Coronary artery (tissue), 2 donors: ENCODE measurements at regions not wholly inside any gene's neighbourhood (a gene's known extent, or its start where the extent isn't known, plus 50 kb on each side); places are given as distances from the start of the nearest gene placed in this dataset.
"Not testable (repeated sequence)": the region's sequence is repeated elsewhere in the genome, so short reads cannot be mapped to it uniquely, and the experiment has no call there.

ENCODE experiments used
- DNase-seq: peaks from one replicate; pipeline ENCODE4 v3.0.0-alpha.2; 2017; ENCODE audit warnings: low spot score
- H3K27ac ChIP-seq, 2 donors: fragments of 200-600 bp; sonication (generic); one replicate each; pipeline ENCODE4 v1.5.1; 2016 to 2019
- H3K4me3 ChIP-seq: fragments of 200-600 bp; sonication (generic); 2 replicates; pipeline ENCODE4 v1.5.1; 2016; ENCODE audit warnings: mild to moderate bottlenecking, moderate library complexity
- TF ChIP-seq, protein P1 (sequence below): fragments of 200-600 bp; sonication (generic); IDR thresholded peaks from one replicate; pipeline ENCODE4 v1.5.1; 2019; ENCODE audit warnings: antibody characterized with exemption

DNA sequence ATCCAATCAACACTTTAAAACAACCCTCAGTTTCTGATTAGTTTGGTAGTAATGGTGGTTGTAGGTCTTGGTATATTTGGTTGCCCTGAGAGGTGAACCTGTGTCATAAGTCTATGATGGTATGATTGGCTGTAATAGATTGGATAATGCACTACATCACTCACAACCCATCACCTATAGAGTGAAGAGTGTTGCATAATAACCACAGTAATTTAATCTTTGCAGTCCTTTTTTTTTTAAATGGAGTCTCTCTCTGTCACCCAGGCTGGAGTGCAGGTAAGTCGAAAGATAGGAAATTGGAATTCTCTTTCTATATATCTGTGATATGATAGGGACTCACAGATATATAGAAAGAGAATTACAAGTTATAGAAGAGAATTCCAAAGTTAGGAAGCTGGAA, 133.4 kb upstream of the PGR start:
- DNase-seq: no peak

DNA sequence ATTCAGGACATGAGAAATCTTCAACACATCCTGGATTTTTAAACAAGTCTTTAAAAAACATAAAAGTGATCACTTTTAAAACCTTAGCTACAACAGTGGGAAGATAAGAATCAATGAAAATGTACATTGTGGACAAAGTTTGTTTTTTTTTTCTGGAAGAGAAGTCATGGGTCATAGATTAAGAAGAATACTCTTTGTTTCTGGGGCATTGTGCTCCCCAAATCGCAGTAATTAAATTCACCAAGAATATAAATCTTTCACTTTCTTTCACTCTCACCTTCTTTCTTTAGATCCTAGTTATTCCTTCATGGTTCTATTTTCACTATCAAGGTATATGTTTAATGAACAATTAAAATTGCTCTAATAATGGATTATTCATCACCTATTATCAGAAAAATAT, 132.6 kb upstream of the PGR start:
- Histone ChIP-seq H3K4me3 (no peak overlapping the region), H3K27ac (no peak overlapping the region)
- no peak for DNase-seq
- TF ChIP-seq, protein P1, sequence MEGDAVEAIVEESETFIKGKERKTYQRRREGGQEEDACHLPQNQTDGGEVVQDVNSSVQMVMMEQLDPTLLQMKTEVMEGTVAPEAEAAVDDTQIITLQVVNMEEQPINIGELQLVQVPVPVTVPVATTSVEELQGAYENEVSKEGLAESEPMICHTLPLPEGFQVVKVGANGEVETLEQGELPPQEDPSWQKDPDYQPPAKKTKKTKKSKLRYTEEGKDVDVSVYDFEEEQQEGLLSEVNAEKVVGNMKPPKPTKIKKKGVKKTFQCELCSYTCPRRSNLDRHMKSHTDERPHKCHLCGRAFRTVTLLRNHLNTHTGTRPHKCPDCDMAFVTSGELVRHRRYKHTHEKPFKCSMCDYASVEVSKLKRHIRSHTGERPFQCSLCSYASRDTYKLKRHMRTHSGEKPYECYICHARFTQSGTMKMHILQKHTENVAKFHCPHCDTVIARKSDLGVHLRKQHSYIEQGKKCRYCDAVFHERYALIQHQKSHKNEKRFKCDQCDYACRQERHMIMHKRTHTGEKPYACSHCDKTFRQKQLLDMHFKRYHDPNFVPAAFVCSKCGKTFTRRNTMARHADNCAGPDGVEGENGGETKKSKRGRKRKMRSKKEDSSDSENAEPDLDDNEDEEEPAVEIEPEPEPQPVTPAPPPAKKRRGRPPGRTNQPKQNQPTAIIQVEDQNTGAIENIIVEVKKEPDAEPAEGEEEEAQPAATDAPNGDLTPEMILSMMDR: no peak

More for the DNA sequence above, 133.4 kb upstream of the PGR start:
- H3K4me3 ChIP-seq: no peak overlapping the region
- TF ChIP-seq, protein P1: no peak
- H3K27ac ChIP-seq: no peak overlapping the region

DNA sequence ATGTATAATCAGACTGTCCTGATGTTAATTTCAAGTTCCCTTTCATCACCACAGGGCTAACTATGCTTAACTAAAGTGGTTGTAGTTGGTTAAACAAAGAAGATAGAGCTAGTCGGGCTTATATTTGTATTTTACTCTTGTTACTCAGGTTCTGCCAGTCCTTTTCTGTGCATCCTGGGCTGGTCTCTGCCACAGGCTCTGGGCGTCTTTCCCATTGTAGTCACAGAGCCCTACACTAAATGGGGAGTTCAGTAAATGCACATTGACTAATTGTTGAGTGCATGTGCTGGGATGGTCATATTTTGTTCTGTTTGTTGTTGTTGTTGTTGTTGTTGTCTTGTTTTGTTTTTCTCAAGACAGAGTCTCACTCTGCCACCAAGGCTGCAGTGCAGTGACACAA, 125.4 kb upstream of the PGR start:
- Histone ChIP-seq H3K4me3 (no peak overlapping the region), H3K27ac (no peak overlapping the region)
- DNase-seq: no peak
- TF ChIP-seq, protein P1: no peak

DNA sequence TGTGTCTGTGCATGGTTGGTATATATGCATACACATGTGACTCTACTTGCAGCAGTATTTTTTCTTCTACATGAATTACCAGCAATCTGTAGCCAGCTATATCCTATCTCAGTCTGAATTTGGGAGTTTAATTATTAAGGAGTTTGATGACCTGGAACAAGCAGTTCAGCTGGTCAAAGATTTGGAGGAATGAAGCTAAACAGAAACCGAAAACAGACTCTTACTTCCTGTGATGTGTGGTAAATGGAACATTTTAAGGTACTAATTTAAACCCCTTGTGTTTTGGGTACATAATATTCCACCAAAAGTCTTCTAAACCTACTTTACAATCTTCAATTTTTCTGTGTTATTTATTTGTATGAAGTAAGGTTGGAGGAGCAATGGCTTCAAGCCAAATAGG, 124.4 kb upstream of the PGR start:
- no peak for DNase-seq
- H3K4me3 ChIP-seq: no peak overlapping the region
- no peak overlapping the region for H3K27ac ChIP-seq
- TF ChIP-seq, protein P1: no peak

DNA sequence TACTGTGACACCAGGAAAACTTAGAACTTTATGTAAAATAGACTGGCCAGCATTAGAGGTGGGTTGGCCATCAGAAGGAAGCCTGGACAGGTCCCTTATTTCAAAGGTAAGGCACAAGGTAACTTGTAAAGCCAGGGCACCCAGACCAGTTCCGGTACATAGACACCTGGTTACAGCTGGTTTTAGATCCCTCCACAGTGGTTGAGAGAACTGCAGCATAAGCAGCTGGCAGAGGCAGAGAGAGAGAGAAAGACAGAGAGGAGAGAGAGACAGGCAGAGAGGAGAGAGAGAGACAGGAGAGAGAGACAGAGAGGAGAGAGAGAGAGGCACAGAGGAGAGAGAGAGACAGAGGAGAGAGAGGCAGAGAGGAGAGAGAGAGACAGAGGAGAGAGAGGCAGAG, 116.0 kb upstream of the PGR start:
- not testable (repeated sequence) for H3K4me3 ChIP-seq, H3K27ac ChIP-seq, DNase-seq

DNA sequence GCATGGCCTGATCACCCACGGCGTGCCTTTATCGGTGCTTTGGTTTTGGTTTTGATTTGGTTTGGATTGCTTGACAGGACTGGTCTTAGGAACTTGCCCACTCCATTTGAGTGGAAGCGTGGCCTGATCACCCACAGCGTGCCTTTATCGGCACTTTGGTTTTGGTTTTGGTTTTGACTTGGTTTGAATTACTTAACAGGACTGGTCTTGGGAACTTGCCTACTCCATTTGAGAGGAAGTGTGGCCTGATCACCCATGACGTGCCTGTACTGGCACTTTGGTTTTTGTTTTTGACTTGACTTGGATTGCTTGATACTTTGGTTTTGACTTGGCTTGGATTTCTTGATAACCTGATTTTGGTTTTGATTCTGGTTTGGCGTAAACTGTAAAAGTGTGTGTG, 115.5 kb upstream of the PGR start:
- not testable (repeated sequence) for H3K27ac ChIP-seq, DNase-seq, H3K4me3 ChIP-seq

DNA sequence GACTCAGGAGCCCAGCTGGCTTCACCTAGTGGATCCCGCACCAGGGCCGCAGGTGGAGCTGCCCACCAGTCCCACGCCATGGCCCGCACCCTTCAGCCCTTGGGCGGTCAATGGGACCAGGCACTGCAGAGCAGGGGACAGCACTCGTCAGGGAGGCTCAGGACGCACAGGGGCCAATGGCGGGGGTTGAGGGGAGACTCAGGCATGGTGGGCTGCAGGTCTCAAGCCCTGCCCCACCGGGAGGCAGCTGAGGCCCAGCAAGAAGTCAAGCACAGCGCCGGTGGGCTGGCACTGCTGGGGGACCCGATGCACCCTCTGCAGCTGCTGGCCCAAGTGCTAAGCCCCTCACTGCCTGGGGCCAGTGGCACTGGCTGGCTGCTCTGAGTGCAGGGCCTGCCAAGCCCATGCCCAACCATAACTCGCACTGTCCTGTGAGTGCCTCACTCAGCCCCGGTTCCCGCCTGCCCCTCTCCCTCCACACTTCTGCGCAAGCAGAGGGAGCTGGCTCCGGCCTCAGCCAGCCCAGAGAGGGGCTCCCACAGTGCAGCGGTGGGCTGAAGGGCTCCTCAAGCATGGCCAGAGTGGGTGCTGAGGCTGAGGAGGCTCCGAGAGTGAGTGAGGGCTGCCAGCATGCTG, 111.7 kb upstream of the PGR start:
- DNase-seq: no peak
- TF ChIP-seq, protein P1: no peak
- H3K4me3 ChIP-seq: no peak overlapping the region
- no peak overlapping the region for H3K27ac ChIP-seq

DNA sequence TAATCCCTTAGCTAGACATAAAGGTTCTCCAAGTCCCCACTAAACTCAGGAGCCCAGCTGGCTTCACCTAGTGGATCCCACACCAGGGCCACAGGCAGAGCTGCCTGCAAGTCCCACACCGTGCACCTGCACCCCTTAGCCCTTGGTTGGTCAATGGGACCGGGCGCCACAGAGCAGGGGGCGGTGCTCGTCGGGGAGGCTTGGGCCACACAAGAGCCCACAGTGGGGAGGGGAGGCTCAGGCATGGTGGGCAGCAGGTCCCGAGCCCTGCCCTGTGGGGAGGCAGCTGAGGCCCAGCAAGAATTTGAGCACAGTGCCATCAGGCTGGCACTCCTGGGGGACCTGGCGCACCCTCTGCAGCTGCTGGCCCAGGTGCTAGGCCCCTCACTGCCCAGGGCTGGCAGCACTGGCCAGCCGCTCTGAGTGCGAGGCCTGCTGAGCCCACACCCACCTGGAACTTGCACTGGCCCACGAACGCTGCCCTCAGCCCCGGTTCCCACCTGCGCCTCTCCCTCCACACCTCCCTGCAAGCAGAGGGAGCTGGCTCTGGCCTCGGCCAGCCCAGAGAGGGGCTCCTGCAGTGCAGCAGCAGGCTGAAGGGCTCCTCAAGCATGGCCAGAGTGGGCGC, 101.7 kb upstream of the PGR start:
- not testable (repeated sequence) for H3K4me3 ChIP-seq, H3K27ac ChIP-seq, DNase-seq
